ENCODE measurements at regions not wholly inside any gene's neighbourhood (a gene's known extent, or its start where the extent isn't known, plus 50 kb on each side); places are given as distances from the start of the nearest gene placed in this dataset.

GRCh38 chr20:16975682-16976081, 227.5 kb downstream of the OTOR start:
- no peaks in the 10 kb centered on the region for H3K36me3 ChIP-seq (ENCODE audit: control insufficient read depth, insufficient read depth, low read length)
- no peak overlapping the region for H3K4me2 ChIP-seq (ENCODE audit: low read length)
- H3K79me2 ChIP-seq, result no peaks in the 10 kb centered on the region
- no peak overlapping the region for H3K4me3 ChIP-seq (ENCODE audit: low read depth, low read length)
- TF ChIP-seq CTCF (IDR thresholded peaks at IDR 0.05), result no peak
- H3K4me1 ChIP-seq, result no peaks in the 10 kb centered on the region
- H3K9ac ChIP-seq, result no peak overlapping the region
- no peaks in the 10 kb centered on the region for H3K9me3 ChIP-seq (ENCODE audit: control insufficient read depth, low read length)
- no peak overlapping the region for H2AFZ ChIP-seq
- no peak overlapping the region for H3K27ac ChIP-seq
- no peaks in the 10 kb centered on the region for H3K27me3 ChIP-seq (ENCODE audit: control insufficient read depth, insufficient read depth, low read length)

- Histone ChIP-seq H3K4me3 (ENCODE audit: low read depth, low read length) (no peak overlapping the region), H2AFZ (no peak overlapping the region), H3K4me1 (no peaks in the 10 kb centered on the region), H3K36me3 (ENCODE audit: control insufficient read depth, insufficient read depth, low read length) (no peaks in the 10 kb centered on the region), H3K79me2 (no peaks in the 10 kb centered on the region), H3K9me3 (ENCODE audit: control insufficient read depth, low read length) (no peaks in the 10 kb centered on the region), H3K27ac (no peak overlapping the region), H3K27me3 (ENCODE audit: control insufficient read depth, insufficient read depth, low read length) (no peaks in the 10 kb centered on the region), H3K9ac (no peak overlapping the region), H3K4me2 (ENCODE audit: low read length) (no peak overlapping the region)
- no peak for TF ChIP-seq CTCF (IDR thresholded peaks at IDR 0.05)
These were observed 230.3 kb downstream of the OTOR start for GRCh38 chr20:16978497-16978896.

- no peak overlapping the region for H3K4me2 ChIP-seq (ENCODE audit: low read length)
- H3K27ac ChIP-seq, result no peak overlapping the region
- no peaks in the 10 kb centered on the region for H3K36me3 ChIP-seq (ENCODE audit: control insufficient read depth, insufficient read depth, low read length)
- H3K4me3 ChIP-seq (ENCODE audit: low read depth, low read length), result no peak overlapping the region
- H3K4me1 ChIP-seq, result no peaks in the 10 kb centered on the region
- H3K27me3 ChIP-seq (ENCODE audit: control insufficient read depth, insufficient read depth, low read length), result no peaks in the 10 kb centered on the region
- no peaks in the 10 kb centered on the region for H3K79me2 ChIP-seq
- H3K9ac ChIP-seq, result no peak overlapping the region
- no peaks in the 10 kb centered on the region for H3K9me3 ChIP-seq (ENCODE audit: control insufficient read depth, low read length)
- TF ChIP-seq CTCF (IDR thresholded peaks at IDR 0.05), result no peak
- H2AFZ ChIP-seq, result no peak overlapping the region
These were observed 234.1 kb downstream of the OTOR start for GRCh38 chr20:16982091-16982726.

GRCh38 chr20:16984481-16984880, 236.3 kb downstream of the OTOR start:
- no peak for TF ChIP-seq CTCF (IDR thresholded peaks at IDR 0.05)
- no peaks in the 10 kb centered on the region for H3K36me3 ChIP-seq (ENCODE audit: control insufficient read depth, insufficient read depth, low read length)
- no peak overlapping the region for H3K4me2 ChIP-seq (ENCODE audit: low read length)
- H3K4me1 ChIP-seq, result no peaks in the 10 kb centered on the region
- H3K27ac ChIP-seq, result no peak overlapping the region
- no peaks in the 10 kb centered on the region for H3K9me3 ChIP-seq (ENCODE audit: control insufficient read depth, low read length)
- H3K79me2 ChIP-seq, result no peaks in the 10 kb centered on the region
- no peak overlapping the region for H3K4me3 ChIP-seq (ENCODE audit: low read depth, low read length)
- no peak overlapping the region for H3K9ac ChIP-seq
- no peaks in the 10 kb centered on the region for H3K27me3 ChIP-seq (ENCODE audit: control insufficient read depth, insufficient read depth, low read length)
- no peak overlapping the region for H2AFZ ChIP-seq

- Histone ChIP-seq H3K9ac (no peak overlapping the region), H3K27me3 (ENCODE audit: control insufficient read depth, insufficient read depth, low read length) (no peaks in the 10 kb centered on the region), H3K4me3 (ENCODE audit: low read depth, low read length) (no peak overlapping the region), H3K79me2 (no peaks in the 10 kb centered on the region), H3K27ac (no peak overlapping the region), H2AFZ (no peak overlapping the region), H3K9me3 (ENCODE audit: control insufficient read depth, low read length) (no peaks in the 10 kb centered on the region), H3K4me1 (no peaks in the 10 kb centered on the region), H3K4me2 (ENCODE audit: low read length) (no peak overlapping the region), H3K36me3 (ENCODE audit: control insufficient read depth, insufficient read depth, low read length) (no peaks in the 10 kb centered on the region)
- TF ChIP-seq CTCF (IDR thresholded peaks at IDR 0.05), result no peak
These were observed 223.5 kb upstream of the PCSK2 start for GRCh38 chr20:17003170-17003870.

Measured in parathyroid adenoma (tissue), 2 donors.